ENCODE measurements at regions not wholly inside any gene's neighbourhood (a gene's known extent, or its start where the extent isn't known, plus 50 kb on each side); places are given as distances from the start of the nearest gene placed in this dataset.

GRCh38 chr17:10999484-10999883 lies 161.6 kb upstream of the PIRT start:
- Mint-ChIP-seq H3K27me3 (ENCODE audit: unreplicated experiment) (peaks cover 5% of the 10 kb centered on the region), H3K4me3 (ENCODE audit: unreplicated experiment) (no peak overlapping the region), H3K4me1 (ENCODE audit: unreplicated experiment) (peaks cover 2% of the 10 kb centered on the region), H3K36me3 (ENCODE audit: low read depth, unreplicated experiment) (peaks cover 20% of the 10 kb centered on the region), H3K27ac (ENCODE audit: unreplicated experiment) (no peak overlapping the region), H3K9me3 (ENCODE audit: unreplicated experiment) (peaks cover 50% of the 10 kb centered on the region)
- DNase-seq (ENCODE audit: low spot score), result no peak
- no peak for TF ChIP-seq CTCF (IDR thresholded peaks at IDR 0.05; ENCODE audit: unreplicated experiment)

GRCh38 chr17:10993126-10993525 lies 155.2 kb upstream of the PIRT start:
- Mint-ChIP-seq H3K4me3 (ENCODE audit: unreplicated experiment) (no peak overlapping the region), H3K27me3 (ENCODE audit: unreplicated experiment) (peaks cover 7% of the 10 kb centered on the region), H3K9me3 (ENCODE audit: unreplicated experiment) (peaks cover 48% of the 10 kb centered on the region), H3K36me3 (ENCODE audit: low read depth, unreplicated experiment) (peaks cover 34% of the 10 kb centered on the region), H3K27ac (ENCODE audit: unreplicated experiment) (no peak overlapping the region), H3K4me1 (ENCODE audit: unreplicated experiment) (peaks cover 2% of the 10 kb centered on the region)
- no peak for DNase-seq (ENCODE audit: low spot score)
- TF ChIP-seq CTCF (IDR thresholded peaks at IDR 0.05; ENCODE audit: unreplicated experiment), result no peak

GRCh38 chr17:10992106-10992880 lies 154.4 kb upstream of the PIRT start:
- Mint-ChIP-seq H3K4me1 (ENCODE audit: unreplicated experiment) (peaks cover 2% of the 10 kb centered on the region), H3K27me3 (ENCODE audit: unreplicated experiment) (peaks cover 8% of the 10 kb centered on the region), H3K9me3 (ENCODE audit: unreplicated experiment) (peaks cover 51% of the 10 kb centered on the region), H3K36me3 (ENCODE audit: low read depth, unreplicated experiment) (peaks cover 32% of the 10 kb centered on the region), H3K27ac (ENCODE audit: unreplicated experiment) (peak overlapping the region; percentile 9), H3K4me3 (ENCODE audit: unreplicated experiment) (no peak overlapping the region)
- DNase-seq (ENCODE audit: low spot score), result no peak
- no peak for TF ChIP-seq CTCF (IDR thresholded peaks at IDR 0.05; ENCODE audit: unreplicated experiment)

- Mint-ChIP-seq H3K36me3 (ENCODE audit: low read depth, unreplicated experiment) (peaks cover 7% of the 10 kb centered on the region), H3K4me3 (ENCODE audit: unreplicated experiment) (no peak overlapping the region), H3K27me3 (ENCODE audit: unreplicated experiment) (peaks cover 4% of the 10 kb centered on the region), H3K9me3 (ENCODE audit: unreplicated experiment) (peaks cover 42% of the 10 kb centered on the region), H3K4me1 (ENCODE audit: unreplicated experiment) (no peaks in the 10 kb centered on the region), H3K27ac (ENCODE audit: unreplicated experiment) (no peak overlapping the region)
- TF ChIP-seq CTCF (IDR thresholded peaks at IDR 0.05; ENCODE audit: unreplicated experiment), result no peak
- DNase-seq (ENCODE audit: low spot score), result no peak
Observed at GRCh38 chr17:10987786-10988185, 149.9 kb upstream of the PIRT start.

GRCh38 chr17:10984220-10984619 lies 146.3 kb upstream of the PIRT start:
- no peak for TF ChIP-seq CTCF (IDR thresholded peaks at IDR 0.05; ENCODE audit: unreplicated experiment)
- H3K4me1 Mint-ChIP-seq (ENCODE audit: unreplicated experiment), result no peaks in the 10 kb centered on the region
- peaks cover 51% of the 10 kb centered on the region for H3K9me3 Mint-ChIP-seq (ENCODE audit: unreplicated experiment)
- H3K36me3 Mint-ChIP-seq (ENCODE audit: low read depth, unreplicated experiment), result no peaks in the 10 kb centered on the region
- no peak overlapping the region for H3K27ac Mint-ChIP-seq (ENCODE audit: unreplicated experiment)
- no peak for DNase-seq (ENCODE audit: low spot score)
- H3K4me3 Mint-ChIP-seq (ENCODE audit: unreplicated experiment), result no peak overlapping the region
- H3K27me3 Mint-ChIP-seq (ENCODE audit: unreplicated experiment), result peaks cover 2% of the 10 kb centered on the region

Data from endothelial cell (in vitro differentiated cells).